ENCODE measurements at regions not wholly inside any gene's neighbourhood (a gene's known extent, or its start where the extent isn't known, plus 50 kb on each side); places are given as distances from the start of the nearest gene placed in this dataset.

- no peak overlapping the region for H3K27ac ChIP-seq (ENCODE audit: insufficient read depth, low read length, poor library complexity, severe bottlenecking)
- peaks cover 0 to 4% (median 2%) of the 10 kb centered on the region in 7 donors for H3K9me3 Mint-ChIP-seq
- H3K27me3 ChIP-seq (ENCODE audit: control insufficient read depth, insufficient read depth, low read length), result no peaks in the 10 kb centered on the region
- no peak overlapping the region for H3K27ac Mint-ChIP-seq
- no peak overlapping the region for H3K4me3 Mint-ChIP-seq
- H3K27me3 Mint-ChIP-seq, result peaks cover 4% of the 10 kb centered on the region
- no peaks in the 10 kb centered on the region for H3K9me3 ChIP-seq (ENCODE audit: control insufficient read depth in 2 of 2, low read length in 2 of 2)
- ATAC-seq (ENCODE audit: low read depth in 2 of 2) (no peak), DNase-seq (no peak)
- no peak overlapping the region for H3K4me3 ChIP-seq (ENCODE audit: low read depth, low read length)
- no peaks in the 10 kb centered on the region for H3K4me1 Mint-ChIP-seq
- no peaks in the 10 kb centered on the region for H3K36me3 Mint-ChIP-seq
- H3K4me1 ChIP-seq (ENCODE audit: control insufficient read depth, insufficient read depth, low read length, poor library complexity, severe bottlenecking), result no peaks in the 10 kb centered on the region
- no peaks in the 10 kb centered on the region for H3K36me3 ChIP-seq (ENCODE audit: control insufficient read depth, insufficient read depth, low read length)
Measured at GRCh38 chr5:158292981-158293380, 434.0 kb upstream of the CLINT1 start.

- H3K4me1 Mint-ChIP-seq, result no peaks in the 10 kb centered on the region
- no peak overlapping the region for H3K27ac Mint-ChIP-seq
- H3K36me3 ChIP-seq (ENCODE audit: control insufficient read depth, insufficient read depth, low read length), result no peaks in the 10 kb centered on the region
- H3K27me3 ChIP-seq (ENCODE audit: control insufficient read depth, insufficient read depth, low read length), result no peaks in the 10 kb centered on the region
- H3K4me3 Mint-ChIP-seq, result no peak overlapping the region
- H3K4me3 ChIP-seq (ENCODE audit: low read depth, low read length), result no peak overlapping the region
- H3K27ac ChIP-seq (ENCODE audit: insufficient read depth, low read length, poor library complexity, severe bottlenecking), result no peak overlapping the region
- H3K4me1 ChIP-seq (ENCODE audit: control insufficient read depth, insufficient read depth, low read length, poor library complexity, severe bottlenecking), result no peaks in the 10 kb centered on the region
- no peak for ATAC-seq (ENCODE audit: low read depth in 2 of 2)
- no peaks in the 10 kb centered on the region for H3K9me3 ChIP-seq (ENCODE audit: control insufficient read depth in 2 of 2, low read length in 2 of 2)
- H3K27me3 Mint-ChIP-seq, result peaks cover 4% of the 10 kb centered on the region
- H3K9me3 Mint-ChIP-seq, result peaks cover 0 to 5% (median 0%) of the 10 kb centered on the region in 7 donors
- DNase-seq, result no peak
- no peaks in the 10 kb centered on the region for H3K36me3 Mint-ChIP-seq
Measured at GRCh38 chr5:158289967-158290366, 431.0 kb upstream of the CLINT1 start.

DNA sequence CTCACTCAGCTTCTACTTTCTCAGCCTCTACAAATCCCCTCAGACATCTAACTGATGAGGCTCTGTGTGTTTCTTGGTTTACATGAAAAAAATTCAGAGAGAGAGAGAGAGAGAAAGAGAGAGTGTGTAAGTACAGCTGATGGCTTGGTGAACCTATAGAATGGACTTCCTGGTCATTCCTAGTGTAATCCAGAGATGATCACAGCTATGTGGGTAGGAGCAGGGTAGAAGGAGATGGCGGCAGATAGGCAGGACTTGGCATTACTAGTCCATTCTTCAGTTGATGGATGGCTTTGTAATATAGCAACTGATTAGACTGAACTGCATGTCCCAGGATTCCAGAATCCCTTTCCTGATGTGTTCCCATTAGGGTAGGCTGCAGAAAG, 429.3 kb upstream of the CLINT1 start:
- Histone ChIP-seq H3K4me3 (ENCODE audit: low read depth, low read length) (no peak overlapping the region), H3K27ac (ENCODE audit: insufficient read depth, low read length, poor library complexity, severe bottlenecking) (no peak overlapping the region), H3K4me1 (ENCODE audit: control insufficient read depth, insufficient read depth, low read length, poor library complexity, severe bottlenecking) (no peaks in the 10 kb centered on the region), H3K36me3 (ENCODE audit: control insufficient read depth, insufficient read depth, low read length) (no peaks in the 10 kb centered on the region), H3K27me3 (ENCODE audit: control insufficient read depth, insufficient read depth, low read length) (no peaks in the 10 kb centered on the region), H3K9me3 (ENCODE audit: control insufficient read depth in 2 of 2, low read length in 2 of 2) (no peaks in the 10 kb centered on the region)
- DNase-seq (no peak), ATAC-seq (ENCODE audit: low read depth in 2 of 2) (no peak)
- Mint-ChIP-seq H3K9me3 (peaks cover 0 to 2% (median 0%) of the 10 kb centered on the region in 7 donors), H3K27ac (no peak overlapping the region), H3K4me3 (no peak overlapping the region), H3K36me3 (no peaks in the 10 kb centered on the region), H3K4me1 (no peaks in the 10 kb centered on the region), H3K27me3 (peaks cover 4% of the 10 kb centered on the region)

DNA sequence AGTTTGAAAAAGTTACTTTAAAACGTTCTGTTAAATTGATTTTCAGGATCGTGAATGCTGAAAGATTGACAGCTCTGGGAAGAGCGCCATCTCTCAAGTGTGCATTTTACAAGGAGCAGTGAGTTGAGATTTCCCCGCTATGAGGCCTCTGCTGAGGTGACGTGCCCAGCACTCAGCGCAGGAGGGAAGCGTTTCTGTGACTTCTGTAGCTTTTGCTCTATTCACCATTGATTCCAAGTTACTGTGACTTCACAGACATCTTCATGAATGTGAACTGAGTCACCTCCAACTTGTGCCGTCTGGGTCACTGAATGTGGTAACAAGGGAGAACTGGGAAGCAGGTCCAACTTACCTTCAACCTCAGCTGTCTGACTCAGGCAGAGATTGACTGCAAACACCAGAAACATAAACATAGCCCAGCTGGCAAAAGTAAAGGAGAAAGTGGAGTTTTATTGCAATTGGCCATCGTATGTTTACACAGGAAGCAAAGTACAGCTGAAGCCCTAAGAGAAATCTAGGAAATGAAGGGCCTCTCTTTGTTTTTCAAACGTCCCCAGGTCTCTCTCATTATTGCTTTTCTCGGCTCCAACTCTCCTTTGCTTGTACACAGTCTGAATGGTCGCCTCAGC, 428.8 kb upstream of the CLINT1 start:
- no peaks in the 10 kb centered on the region for H3K36me3 Mint-ChIP-seq
- no peak overlapping the region for H3K27ac ChIP-seq (ENCODE audit: insufficient read depth, low read length, poor library complexity, severe bottlenecking)
- no peak overlapping the region for H3K27ac Mint-ChIP-seq
- ATAC-seq (ENCODE audit: low read depth in 2 of 2) (no peak), DNase-seq (no peak)
- H3K4me3 Mint-ChIP-seq, result no peak overlapping the region
- no peaks in the 10 kb centered on the region for H3K4me1 ChIP-seq (ENCODE audit: control insufficient read depth, insufficient read depth, low read length, poor library complexity, severe bottlenecking)
- H3K4me1 Mint-ChIP-seq, result no peaks in the 10 kb centered on the region
- no peaks in the 10 kb centered on the region for H3K9me3 ChIP-seq (ENCODE audit: control insufficient read depth in 2 of 2, low read length in 2 of 2)
- H3K27me3 Mint-ChIP-seq, result peaks cover 4% of the 10 kb centered on the region
- H3K27me3 ChIP-seq (ENCODE audit: control insufficient read depth, insufficient read depth, low read length), result no peaks in the 10 kb centered on the region
- H3K36me3 ChIP-seq (ENCODE audit: control insufficient read depth, insufficient read depth, low read length), result no peaks in the 10 kb centered on the region
- H3K9me3 Mint-ChIP-seq, result peaks cover 0 to 2% (median 0%) of the 10 kb centered on the region in 7 donors
- no peak overlapping the region for H3K4me3 ChIP-seq (ENCODE audit: low read depth, low read length)

- no peak for DNase-seq
- no peak overlapping the region for H3K4me3 ChIP-seq (ENCODE audit: low read depth, low read length)
- no peak overlapping the region for H3K27ac Mint-ChIP-seq
- no peaks in the 10 kb centered on the region for H3K4me1 ChIP-seq (ENCODE audit: control insufficient read depth, insufficient read depth, low read length, poor library complexity, severe bottlenecking)
- H3K27me3 Mint-ChIP-seq, result peaks cover 4% of the 10 kb centered on the region
- H3K27me3 ChIP-seq (ENCODE audit: control insufficient read depth, insufficient read depth, low read length), result no peaks in the 10 kb centered on the region
- no peaks in the 10 kb centered on the region for H3K9me3 ChIP-seq (ENCODE audit: control insufficient read depth in 2 of 2, low read length in 2 of 2)
- ATAC-seq (ENCODE audit: low read depth in 2 of 2), result no peak
- peaks cover 0 to 2% (median 0%) of the 10 kb centered on the region in 7 donors for H3K9me3 Mint-ChIP-seq
- H3K36me3 ChIP-seq (ENCODE audit: control insufficient read depth, insufficient read depth, low read length), result no peaks in the 10 kb centered on the region
- H3K4me3 Mint-ChIP-seq, result no peak overlapping the region
- no peaks in the 10 kb centered on the region for H3K4me1 Mint-ChIP-seq
- no peak overlapping the region for H3K27ac ChIP-seq (ENCODE audit: insufficient read depth, low read length, poor library complexity, severe bottlenecking)
- H3K36me3 Mint-ChIP-seq, result no peaks in the 10 kb centered on the region
Measured at GRCh38 chr5:158286827-158287226, 427.9 kb upstream of the CLINT1 start.

GRCh38 chr5:158285698-158286097, 426.8 kb upstream of the CLINT1 start:
- no peak for DNase-seq
- Mint-ChIP-seq H3K27me3 (no peaks in the 10 kb centered on the region), H3K36me3 (no peaks in the 10 kb centered on the region), H3K4me3 (no peak overlapping the region), H3K4me1 (no peaks in the 10 kb centered on the region), H3K9me3 (peaks cover 0 to 2% (median 0%) of the 10 kb centered on the region in 7 donors), H3K27ac (no peak overlapping the region)
- Histone ChIP-seq H3K27ac (ENCODE audit: insufficient read depth, low read length, poor library complexity, severe bottlenecking) (no peak overlapping the region), H3K9me3 (ENCODE audit: control insufficient read depth in 2 of 2, low read length in 2 of 2) (no peaks in the 10 kb centered on the region), H3K4me1 (ENCODE audit: control insufficient read depth, insufficient read depth, low read length, poor library complexity, severe bottlenecking) (no peaks in the 10 kb centered on the region), H3K4me3 (ENCODE audit: low read depth, low read length) (no peak overlapping the region), H3K36me3 (ENCODE audit: control insufficient read depth, insufficient read depth, low read length) (no peaks in the 10 kb centered on the region), H3K27me3 (ENCODE audit: control insufficient read depth, insufficient read depth, low read length) (no peaks in the 10 kb centered on the region)
- no peak for ATAC-seq (ENCODE audit: low read depth in 2 of 2)

DNA sequence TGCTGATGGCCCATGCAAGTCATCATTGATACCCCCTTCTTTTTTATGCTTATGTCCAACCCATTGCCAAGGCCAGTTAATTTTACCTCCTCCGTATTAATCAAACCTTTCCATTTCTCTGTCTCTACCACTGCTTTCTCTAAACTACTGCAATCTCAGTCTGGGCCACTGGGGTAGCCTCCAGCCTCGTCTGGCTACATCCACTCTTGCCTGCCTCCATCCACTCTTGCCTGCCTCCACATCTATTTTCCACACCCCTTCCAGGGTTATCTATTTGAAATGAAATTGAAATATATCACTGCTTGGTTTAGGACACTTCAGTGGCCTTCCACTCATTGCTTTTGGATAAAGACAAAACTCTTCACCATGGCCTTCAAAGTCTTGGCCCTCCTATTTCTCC, 425.3 kb upstream of the CLINT1 start:
- Histone ChIP-seq H3K27me3 (ENCODE audit: control insufficient read depth, insufficient read depth, low read length) (no peaks in the 10 kb centered on the region), H3K36me3 (ENCODE audit: control insufficient read depth, insufficient read depth, low read length) (no peaks in the 10 kb centered on the region), H3K4me1 (ENCODE audit: control insufficient read depth, insufficient read depth, low read length, poor library complexity, severe bottlenecking) (no peaks in the 10 kb centered on the region), H3K27ac (ENCODE audit: insufficient read depth, low read length, poor library complexity, severe bottlenecking) (no peak overlapping the region), H3K4me3 (ENCODE audit: low read depth, low read length) (no peak overlapping the region), H3K9me3 (ENCODE audit: control insufficient read depth in 2 of 2, low read length in 2 of 2) (no peaks in the 10 kb centered on the region)
- Mint-ChIP-seq H3K27ac (no peak overlapping the region), H3K4me1 (no peaks in the 10 kb centered on the region), H3K4me3 (no peak overlapping the region), H3K36me3 (no peaks in the 10 kb centered on the region), H3K9me3 (peaks cover 0 to 2% (median 0%) of the 10 kb centered on the region in 7 donors), H3K27me3 (no peaks in the 10 kb centered on the region)
- ATAC-seq (ENCODE audit: low read depth in 2 of 2) (no peak), DNase-seq (no peak)

DNA sequence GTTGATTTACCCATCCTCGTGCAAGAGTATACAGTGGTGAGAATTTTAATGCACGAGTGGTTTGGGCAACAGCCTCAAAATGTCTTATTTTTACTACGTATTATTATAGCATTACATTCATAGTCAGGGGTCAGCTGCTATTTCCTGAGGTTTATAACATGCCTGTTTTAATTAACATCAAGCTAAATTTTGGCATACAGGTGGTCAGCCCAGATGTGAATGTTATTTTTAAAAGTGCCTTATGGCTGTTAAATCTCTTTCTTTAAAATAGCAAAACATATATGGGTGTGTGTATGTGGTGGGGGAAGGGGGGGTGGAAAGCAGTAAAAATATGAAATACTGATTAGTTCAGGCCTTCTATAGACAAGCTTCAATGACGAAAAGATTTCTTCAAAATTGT, 424.5 kb upstream of the CLINT1 start:
- Histone ChIP-seq H3K4me3 (ENCODE audit: low read depth, low read length) (no peak overlapping the region), H3K27me3 (ENCODE audit: control insufficient read depth, insufficient read depth, low read length) (no peaks in the 10 kb centered on the region), H3K9me3 (ENCODE audit: control insufficient read depth in 2 of 2, low read length in 2 of 2) (no peaks in the 10 kb centered on the region), H3K36me3 (ENCODE audit: control insufficient read depth, insufficient read depth, low read length) (no peaks in the 10 kb centered on the region), H3K4me1 (ENCODE audit: control insufficient read depth, insufficient read depth, low read length, poor library complexity, severe bottlenecking) (no peaks in the 10 kb centered on the region), H3K27ac (ENCODE audit: insufficient read depth, low read length, poor library complexity, severe bottlenecking) (no peak overlapping the region)
- no peak overlapping the region for H3K27ac Mint-ChIP-seq
- DNase-seq, result no peak
- no peaks in the 10 kb centered on the region for H3K27me3 Mint-ChIP-seq
- no peaks in the 10 kb centered on the region for H3K36me3 Mint-ChIP-seq
- no peaks in the 10 kb centered on the region for H3K4me1 Mint-ChIP-seq
- ATAC-seq (ENCODE audit: low read depth in 2 of 2), result no peak
- no peak overlapping the region for H3K4me3 Mint-ChIP-seq
- H3K9me3 Mint-ChIP-seq, result peaks cover 0 to 2% (median 0%) of the 10 kb centered on the region in 7 donors

Measured in CD4-positive, CD25-positive, alpha-beta regulatory T cell (primary cell).